Upper lobe of left lung (tissue), 6 donors: ENCODE measurements at regions not wholly inside any gene's neighbourhood (a gene's known extent, or its start where the extent isn't known, plus 50 kb on each side); places are given as distances from the start of the nearest gene placed in this dataset.

Experiments
- ATAC-seq, 2 donors: fragments of 200-7000 bp; cut with Tn5 transposase; one replicate each; pipeline ENCODE4 v1.9.1; 2022; ENCODE audit warnings: mild to moderate bottlenecking in 2 of 2, moderate library complexity in 2 of 2; ENCODE audit not compliant: low FRiP score in 2 of 2
- DNase-seq, 2 donors: peaks; one replicate each; pipeline ENCODE4 v3.0.0-alpha.2; 2019 to 2020
- H3K27ac ChIP-seq, 4 donors: fragments of 200-600 bp; sonication (generic); one replicate each; pipeline ENCODE4 v1.5.1; 2016 to 2019
- H3K27me3 ChIP-seq, 4 donors: fragments of 200-600 bp; sonication (generic); one replicate each; pipeline ENCODE4 v1.5.1; 2017 to 2019
- H3K36me3 ChIP-seq, 4 donors: fragments of 200-600 bp; sonication (generic); one replicate each; pipeline ENCODE4 v1.5.1; 2016 to 2019
- H3K4me1 ChIP-seq, 4 donors: fragments of 200-600 bp; sonication (generic); one replicate each; pipeline ENCODE4 v1.5.1; 2018 to 2019
- H3K4me3 ChIP-seq, 4 donors: fragments of 200-600 bp; sonication (generic); one replicate each; pipeline ENCODE4 v1.5.1; 2017 to 2019; ENCODE audit warnings: mild to moderate bottlenecking in 2 of 4, moderate library complexity in 1 of 4
- H3K9me3 ChIP-seq, 4 donors: fragments of 200-600 bp; sonication (generic); one replicate each; pipeline ENCODE4 v1.5.1; 2018 to 2019
- CTCF ChIP-seq, 6 experiments: fragments of 450-650 bp in 4 of 6; fragments of 200-600 bp in 2 of 6; sonication (generic) in 2 of 6; IDR thresholded peaks; one replicate each; pipeline ENCODE4 v1.5.1; 2016 to 2019; ENCODE audit warnings: antibody characterized with exemption in 6 of 6
- EP300 ChIP-seq, 4 donors: sonication (generic); formaldehyde crosslinking; IDR thresholded peaks; one replicate each; pipeline ENCODE4 v1.5.1; 2017; ENCODE audit warnings: antibody characterized with exemption in 4 of 4, control low read depth in 2 of 4
- POLR2A ChIP-seq, 4 donors: fragments of 450-650 bp; IDR thresholded peaks; one replicate each; pipeline ENCODE4 v1.5.1; 2016 to 2017; ENCODE audit warnings: antibody characterized with exemption in 4 of 4, mild to moderate bottlenecking in 2 of 4
- POLR2AphosphoS5 ChIP-seq, 2 donors: sonication (generic); formaldehyde crosslinking; IDR thresholded peaks; one replicate each; pipeline ENCODE4 v1.5.1; 2017; ENCODE audit warnings: antibody characterized with exemption in 2 of 2
- WGBS, 2 donors: methylation state at CpG; one replicate each; pipeline ENCODE4 v1.1.5; 2017 to 2018; 5-methylcytosine and 5-hydroxymethylcytosine counted together
- donor health status: DM: no; HTN: no; CAD: no; lungs with moderate emphysema.
- donor health status: DM: no; HTN: yes; CAD: no; lungs with severe emphysema.

- Histone ChIP-seq H3K4me1 (no peaks in the 10 kb centered on the region), H3K36me3 (no peaks in the 10 kb centered on the region), H3K27me3 (no peaks in the 10 kb centered on the region), H3K4me3 (no peak overlapping the region), H3K9me3 (no peaks in the 10 kb centered on the region), H3K27ac (no peak overlapping the region)
- TF ChIP-seq POLR2AphosphoS5 (IDR thresholded peaks at IDR 0.05) (no peak), CTCF (IDR thresholded peaks at IDR 0.05) (no peak), POLR2A (IDR thresholded peaks at IDR 0.05) (no peak), EP300 (IDR thresholded peaks at IDR 0.05) (no peak)
- 67 to 83% methylated on average over 2 of the region's 2 CpGs for WGBS, 2 donors
- DNase-seq, result peak in 1 of 2 donors; percentile 22
- no peak for ATAC-seq
Measured at GRCh38 chr2:154556146-154556545, 142.3 kb upstream of the KCNJ3 start.

GRCh38 chr2:154556607-154557006 is 141.9 kb upstream of the KCNJ3 start:
- DNase-seq, result no peak
- ATAC-seq, result no peak
- Histone ChIP-seq H3K4me3 (no peak overlapping the region), H3K36me3 (no peaks in the 10 kb centered on the region), H3K4me1 (no peaks in the 10 kb centered on the region), H3K27me3 (no peaks in the 10 kb centered on the region), H3K27ac (no peak overlapping the region), H3K9me3 (no peaks in the 10 kb centered on the region)
- no peak for TF ChIP-seq EP300 (IDR thresholded peaks at IDR 0.05)
- TF ChIP-seq POLR2A (IDR thresholded peaks at IDR 0.05), result no peak
- TF ChIP-seq POLR2AphosphoS5 (IDR thresholded peaks at IDR 0.05), result no peak
- TF ChIP-seq CTCF (IDR thresholded peaks at IDR 0.05), result no peak
- WGBS, 2 donors, result 74 to 81% methylated on average over 1 of the region's 1 CpG

GRCh38 chr2:154557906-154558305 is 140.6 kb upstream of the KCNJ3 start:
- Histone ChIP-seq H3K4me1 (no peaks in the 10 kb centered on the region), H3K36me3 (no peaks in the 10 kb centered on the region), H3K27me3 (no peaks in the 10 kb centered on the region), H3K27ac (no peak overlapping the region), H3K4me3 (no peak overlapping the region), H3K9me3 (no peaks in the 10 kb centered on the region)
- ATAC-seq (no peak), DNase-seq (no peak)
- TF ChIP-seq POLR2AphosphoS5 (IDR thresholded peaks at IDR 0.05) (no peak), CTCF (IDR thresholded peaks at IDR 0.05) (no peak)
- 60 to 74% methylated on average over 2 of the region's 2 CpGs for WGBS, 2 donors

GRCh38 chr2:154565433-154565832 is 133.1 kb upstream of the KCNJ3 start:
- 93 to 94% methylated on average over 2 of the region's 2 CpGs for WGBS, 2 donors
- ATAC-seq, result no peak
- no peak for TF ChIP-seq POLR2AphosphoS5 (IDR thresholded peaks at IDR 0.05)
- no peak for TF ChIP-seq CTCF (IDR thresholded peaks at IDR 0.05)
- no peak for TF ChIP-seq EP300 (IDR thresholded peaks at IDR 0.05)
- TF ChIP-seq POLR2A (IDR thresholded peaks at IDR 0.05), result no peak
- H3K9me3 ChIP-seq, result peaks cover 0 to 10% (median 6%) of the 10 kb centered on the region in 4 donors
- H3K27ac ChIP-seq, result no peak overlapping the region
- H3K4me3 ChIP-seq, result no peak overlapping the region
- no peak for DNase-seq
- H3K27me3 ChIP-seq, result no peaks in the 10 kb centered on the region
- H3K4me1 ChIP-seq, result no peaks in the 10 kb centered on the region
- no peaks in the 10 kb centered on the region for H3K36me3 ChIP-seq

GRCh38 chr2:154568413-154568812 is 130.1 kb upstream of the KCNJ3 start:
- Histone ChIP-seq H3K27ac (no peak overlapping the region), H3K4me1 (no peaks in the 10 kb centered on the region), H3K4me3 (no peak overlapping the region), H3K36me3 (no peaks in the 10 kb centered on the region), H3K9me3 (peaks cover 0 to 10% (median 6%) of the 10 kb centered on the region in 4 donors), H3K27me3 (no peaks in the 10 kb centered on the region)
- WGBS, 2 donors, result 62 to 67% methylated on average over 1 of the region's 1 CpG
- ATAC-seq (no peak), DNase-seq (no peak)
- no peak for TF ChIP-seq POLR2A (IDR thresholded peaks at IDR 0.05)
- no peak for TF ChIP-seq POLR2AphosphoS5 (IDR thresholded peaks at IDR 0.05)
- no peak for TF ChIP-seq EP300 (IDR thresholded peaks at IDR 0.05)
- TF ChIP-seq CTCF (IDR thresholded peaks at IDR 0.05), result no peak
